K562 (cell line): ENCODE measurements at regions not wholly inside any gene's neighbourhood (a gene's known extent, or its start where the extent isn't known, plus 50 kb on each side); places are given as distances from the start of the nearest gene placed in this dataset.

Experiments
- ATAC-seq: fragments of 200-7000 bp; cut with Tn5 transposase; 3 replicates; pipeline ENCODE4 v1.9.1; 2020; ENCODE audit warnings: moderate library complexity
- BruUV-seq: library from RNA; stranded (reverse); fragments of 400-500 nt; replicated peaks from 2 replicates; lab custom pipeline; 2021; lab: Mats Ljungman, UMichigan
- CTCF ChIA-PET: fragments of 300-600 bp; formaldehyde crosslinking; extraction: SDS; loops from one replicate; lab custom pipeline; 2021; ENCODE audit warnings: low intra/inter-chr PET ratio; lab: Yijun Ruan, JAX
- POLR2A ChIA-PET: fragments of 300-600, 350-650 bp; sonication (Branson Sonifier 250); formaldehyde crosslinking; extraction: SDS; loops from one replicate; lab custom pipeline; 2021; ENCODE audit warnings: antibody characterized with exemption, inconsistent platforms; lab: Yijun Ruan, JAX
- DNase-seq, 4 experiments: peaks; one replicate each; pipeline versions ENCODE4 v3.0.0 to v3.0.0-alpha.2; 2011 to 2018; ENCODE audit warnings: low spot score in 3 of 4, mixed read lengths in 3 of 4; ENCODE audit errors: extremely low read depth in 1 of 4
- FAIRE-seq: peaks from 2 replicates; lab custom pipeline; 2011; peaks lifted over from hg19 to GRCh38; lab: Jason Lieb, UNC
- H2AFZ ChIP-seq: 2 replicates; pipeline ENCODE4 v1.6.0; 2011; ENCODE audit warnings: low read depth, low read length, control low read depth, inconsistent platforms
- H3K27ac ChIP-seq: fragments of 200-600 bp; 3 replicates; pipeline ENCODE4 v1.8.0; 2011; ENCODE audit warnings: low read depth, mild to moderate bottlenecking, control low read depth, inconsistent platforms, low read length, moderate library complexity, mixed read lengths; ENCODE audit errors: extremely low read depth
- H3K27me3 ChIP-seq, 2 experiments: fragments of 300-600 bp in 1 of 2; 2 replicates in 1 of 2; 3 replicates in 1 of 2; pipeline versions ENCODE4 v1.6.0 to v1.8.0; 2011; ENCODE audit warnings: inconsistent platforms in 2 of 2, low read length in 2 of 2, mild to moderate bottlenecking in 1 of 2, mixed read lengths in 1 of 2, moderate library complexity in 1 of 2; ENCODE audit not compliant: control insufficient read depth in 2 of 2, insufficient read depth in 2 of 2
- H3K36me3 ChIP-seq: fragments of 300-600 bp; 3 replicates; pipeline ENCODE4 v1.8.0; 2011; ENCODE audit warnings: mild to moderate bottlenecking, low read length, inconsistent platforms; ENCODE audit not compliant: control insufficient read depth, insufficient read depth
- H3K4me1 ChIP-seq, 2 experiments: fragments of 200-600 bp in 1 of 2; replicated peaks in 1 of 2; 2 replicates in 1 of 2; 3 replicates in 1 of 2; pipeline versions ENCODE4 v1.5.1 to v1.8.0; 2011; ENCODE audit warnings: inconsistent platforms in 2 of 2, low read length in 2 of 2, mild to moderate bottlenecking in 1 of 2, mixed read lengths in 1 of 2, moderate library complexity in 1 of 2; ENCODE audit not compliant: control insufficient read depth in 2 of 2, insufficient read depth in 2 of 2
- H3K4me2 ChIP-seq: 2 replicates; pipeline ENCODE4 v1.6.1; 2011; ENCODE audit warnings: low read length, control low read depth, inconsistent platforms, mixed read lengths; ENCODE audit not compliant: insufficient read depth
- H3K4me3 ChIP-seq: fragments of 200-600 bp; sonication (generic), shearing (Covaris generic); 2 replicates; pipeline ENCODE4 v1.5.1; 2016; ENCODE audit warnings: control low read depth, inconsistent platforms
- H3K79me2 ChIP-seq: fragments of 200-600 bp; 3 replicates; pipeline ENCODE4 v1.8.0; 2011; ENCODE audit warnings: low read length, inconsistent platforms; ENCODE audit not compliant: control insufficient read depth, insufficient read depth
- H3K9ac ChIP-seq, 2 experiments: 2 replicates each; pipeline versions ENCODE4 v1.6.0 to v1.6.1; 2011; ENCODE audit warnings: low read depth in 2 of 2, low read length in 2 of 2, control low read depth in 1 of 2, inconsistent platforms in 1 of 2, mild to moderate bottlenecking in 1 of 2, mixed read lengths in 1 of 2; ENCODE audit not compliant: insufficient read depth in 1 of 2
- H3K9me1 ChIP-seq: one replicate; pipeline ENCODE4 v1.6.0; 2011; ENCODE audit warnings: inconsistent platforms, mild to moderate bottlenecking, low read length, moderate library complexity; ENCODE audit not compliant: control insufficient read depth, insufficient read depth
- H3K9me3 ChIP-seq: replicated peaks from 2 replicates; pipeline ENCODE4 v1.5.1; 2011; ENCODE audit warnings: low read depth, low read length, inconsistent platforms; ENCODE audit not compliant: control insufficient read depth, insufficient read depth
- H4K20me1 ChIP-seq: replicated peaks from 2 replicates; pipeline ENCODE4 v1.6.1; 2011; ENCODE audit warnings: low read length, inconsistent platforms, mixed read lengths; ENCODE audit not compliant: control insufficient read depth, insufficient read depth
- CHCHD3 ChIP-seq: fragments of 250-450 bp; sonication (Bioruptor Pico); IDR thresholded peaks from 2 replicates; pipeline ENCODE4 v2.1.2; 2022; ENCODE audit warnings: mild to moderate bottlenecking
- EWSR1 ChIP-seq: fragments of 450-650 bp; IDR thresholded peaks from 2 replicates; pipeline ENCODE4 v1.6.1; 2018; ENCODE audit warnings: borderline replicate concordance, mild to moderate bottlenecking, low read depth, moderate library complexity; ENCODE audit not compliant: partially characterized antibody
- MAFF ChIP-seq: IDR thresholded peaks from 2 replicates; pipeline ENCODE4 v1.6.1; 2012; ENCODE audit warnings: low read length, improper control_type of control experiment
- MAFG ChIP-seq: fragments of 450-650 bp; conservative IDR thresholded peaks from 2 replicates; pipeline ENCODE4 v1.6.1; 2016; ENCODE audit warnings: missing genetic modification characterization, missing compliant biosample characterization
- ZNF316 ChIP-seq: fragments of 450-650 bp; IDR thresholded peaks from 2 replicates; pipeline ENCODE4 v1.6.1; 2016
- WGBS: fragments of 100-300 bp; shearing (Covaris generic); methylation state at CpG from one replicate; pipeline ENCODE4 v1.1.6; 2016; ENCODE audit warnings: low coverage, mixed read lengths; ENCODE audit not compliant: insufficient coverage; ENCODE audit errors: missing lambda C conversion rate; 5-methylcytosine and 5-hydroxymethylcytosine counted together
- in situ Hi-C: fragments of 300-500 bp; cut with MboI; formaldehyde crosslinking; loops from 4 replicates; pipeline ENCODE4 v1.15.0; 2018; ENCODE audit warnings: inconsistent platforms, mixed read lengths
- intact Hi-C: fragments of 100-400 bp; cut with micrococcal nuclease; formaldehyde crosslinking; loops from 2 replicates; pipeline ENCODE4 v1.14.2; 2022
- TF ChIP-seq, protein P1 (sequence below), 2 experiments: fragments of 450-650 bp in 1 of 2; sonication (generic) in 1 of 2; formaldehyde crosslinking; conservative IDR thresholded peaks; 2 replicates each; pipeline versions ENCODE4 v1.4.0 to v1.8.1; 2020 to 2022; ENCODE audit warnings: mild to moderate bottlenecking in 1 of 2, missing genetic modification reagents in 1 of 2
- TF ChIP-seq, protein P2 (sequence below): fragments of 250-450 bp; sonication (Bioruptor Pico); IDR thresholded peaks from 2 replicates; pipeline ENCODE4 v1.5.0; 2021

DNA sequence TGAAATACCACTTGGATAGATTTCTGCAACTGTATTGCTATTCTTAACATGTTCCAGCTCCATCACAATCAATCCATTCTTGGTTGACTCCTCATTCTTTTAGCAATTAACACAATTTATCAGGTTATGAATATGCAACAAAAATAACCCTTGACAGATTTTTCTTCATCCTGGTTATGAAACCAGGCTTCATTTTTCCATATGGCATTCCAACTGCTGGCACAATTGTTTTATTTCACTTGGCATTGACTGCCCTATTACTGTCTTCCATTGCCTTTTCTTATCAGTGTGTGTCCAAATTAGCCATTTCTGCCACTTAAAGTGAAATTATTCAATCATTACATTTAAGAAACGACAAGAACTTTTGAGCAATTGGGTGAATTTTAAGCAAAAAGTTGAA lies 388.8 kb upstream of the EPHA5 start:
- no peaks in the 10 kb centered on the region for H3K4me1 ChIP-seq
- no peak for FAIRE-seq
- no peak overlapping the region for H2AFZ ChIP-seq
- H3K27ac ChIP-seq, result no peak overlapping the region
- no TSS peak for BruUV-seq
- ATAC-seq, result no peak
- ChIA-PET POLR2A (no interaction called here), CTCF (no interaction called here)
- no peak for DNase-seq
- H3K9me1 ChIP-seq, result no peaks in the 10 kb centered on the region
- H3K4me2 ChIP-seq, result no peak overlapping the region
- no peaks in the 10 kb centered on the region for H3K9me3 ChIP-seq
- in situ Hi-C loops, result no loop called here
- TF ChIP-seq, protein P1, sequence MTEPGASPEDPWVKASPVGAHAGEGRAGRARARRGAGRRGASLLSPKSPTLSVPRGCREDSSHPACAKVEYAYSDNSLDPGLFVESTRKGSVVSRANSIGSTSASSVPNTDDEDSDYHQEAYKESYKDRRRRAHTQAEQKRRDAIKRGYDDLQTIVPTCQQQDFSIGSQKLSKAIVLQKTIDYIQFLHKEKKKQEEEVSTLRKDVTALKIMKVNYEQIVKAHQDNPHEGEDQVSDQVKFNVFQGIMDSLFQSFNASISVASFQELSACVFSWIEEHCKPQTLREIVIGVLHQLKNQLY (CRISPR knock-in tag; conservative IDR thresholded peaks at IDR 0.05), result no peak
- TF ChIP-seq CHCHD3 (CRISPR knock-in tag), result no peak
- H3K4me3 ChIP-seq, result no peak overlapping the region
- intact Hi-C loops, result no loop called here
- no peaks in the 10 kb centered on the region for H3K27me3 ChIP-seq
- no peaks in the 10 kb centered on the region for H3K36me3 ChIP-seq
- H3K9ac ChIP-seq, result no peak overlapping the region
- 0% methylated on average over 1 of the region's 1 CpG for WGBS
- H3K79me2 ChIP-seq, result no peaks in the 10 kb centered on the region
- no peaks in the 10 kb centered on the region for H4K20me1 ChIP-seq

DNA sequence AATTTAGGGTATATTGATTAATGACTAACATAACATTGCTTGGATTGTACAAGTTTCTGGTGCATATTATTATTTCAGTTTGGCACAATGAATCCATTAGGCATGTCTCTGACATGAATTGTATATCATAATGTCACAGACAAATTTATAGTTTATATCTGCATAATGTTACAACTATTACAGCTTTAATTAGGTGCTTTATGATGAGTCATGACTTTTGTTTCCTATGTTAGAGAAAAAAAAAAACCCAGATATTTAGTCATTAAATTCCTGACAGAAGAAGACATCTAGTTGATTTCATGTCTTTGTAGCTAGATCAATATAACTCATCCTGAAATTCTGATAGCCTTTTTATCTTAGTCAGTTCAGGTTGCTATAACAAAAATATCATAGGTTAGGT lies 385.7 kb upstream of the EPHA5 start:
- in situ Hi-C loops (no loop called here), intact Hi-C loops (no loop called here)
- Histone ChIP-seq H3K9ac (no peak overlapping the region), H2AFZ (no peak overlapping the region), H3K79me2 (no peaks in the 10 kb centered on the region), H3K36me3 (no peaks in the 10 kb centered on the region), H3K4me2 (no peak overlapping the region), H3K27ac (no peak overlapping the region), H3K9me1 (no peaks in the 10 kb centered on the region), H3K4me3 (no peak overlapping the region), H4K20me1 (no peaks in the 10 kb centered on the region), H3K27me3 (no peaks in the 10 kb centered on the region), H3K9me3 (no peaks in the 10 kb centered on the region), H3K4me1 (no peaks in the 10 kb centered on the region)
- ATAC-seq, result no peak
- BruUV-seq, result no TSS peak
- FAIRE-seq, result no peak
- ChIA-PET CTCF (no interaction called here), POLR2A (no interaction called here)
- DNase-seq, result no peak
- no peak for TF ChIP-seq EWSR1
- peak; percentile 41; the same call in 1 of the 2 replicates for TF ChIP-seq MAFG (tag)
- TF ChIP-seq, protein P2, sequence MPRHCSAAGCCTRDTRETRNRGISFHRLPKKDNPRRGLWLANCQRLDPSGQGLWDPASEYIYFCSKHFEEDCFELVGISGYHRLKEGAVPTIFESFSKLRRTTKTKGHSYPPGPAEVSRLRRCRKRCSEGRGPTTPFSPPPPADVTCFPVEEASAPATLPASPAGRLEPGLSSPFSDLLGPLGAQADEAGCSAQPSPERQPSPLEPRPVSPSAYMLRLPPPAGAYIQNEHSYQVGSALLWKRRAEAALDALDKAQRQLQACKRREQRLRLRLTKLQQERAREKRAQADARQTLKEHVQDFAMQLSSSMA (CRISPR knock-in tag), result no peak
- TF ChIP-seq ZNF316, result peak; percentile 59
- TF ChIP-seq MAFF, result peak; percentile 22; the same call in 1 of the 2 replicates
